Left colon (tissue), 2 donors: ENCODE measurements at regions not wholly inside any gene's neighbourhood (a gene's known extent, or its start where the extent isn't known, plus 50 kb on each side); places are given as distances from the start of the nearest gene placed in this dataset.
"Not testable (repeated sequence)": the region's sequence is repeated elsewhere in the genome, so short reads cannot be mapped to it uniquely, and the experiment has no call there.

Experiments used
- ATAC-seq: fragments of 200-7000 bp; cut with Tn5 transposase; one replicate; pipeline ENCODE4 v1.9.1; 2020; ENCODE audit warnings: mild to moderate bottlenecking, moderate library complexity
- DNase-seq, 2 donors: peaks; one replicate each; pipeline ENCODE4 v3.0.0-alpha.2; 2020
- intact Hi-C, 2 donors: fragments of 100-400 bp; cut with DNase I in 1 of 2; cut with micrococcal nuclease in 1 of 2; formaldehyde crosslinking; loops; one replicate each; pipeline versions ENCODE4 v1.11.2 to v1.14.0; 2022; cut with DNase I, micrococcal nuclease
- donor health status: DM: no; HTN: no; CAD: no.
- donor health status: DM: yes; HTN: yes; CAD: no.

GRCh38 chr16:65356721-65357120, 234.9 kb upstream of the CDH11 start:
- ATAC-seq, DNase-seq, intact Hi-C loops: not testable (repeated sequence)

GRCh38 chr16:65355706-65356105, 233.8 kb upstream of the CDH11 start:
- intact Hi-C loops: no loop called here
- ATAC-seq: no peak
- DNase-seq: no peak

- ATAC-seq (no peak), DNase-seq (no peak)
- intact Hi-C loops: no loop called here
Observed at GRCh38 chr16:65353183-65353582, 231.3 kb upstream of the CDH11 start.

DNA sequence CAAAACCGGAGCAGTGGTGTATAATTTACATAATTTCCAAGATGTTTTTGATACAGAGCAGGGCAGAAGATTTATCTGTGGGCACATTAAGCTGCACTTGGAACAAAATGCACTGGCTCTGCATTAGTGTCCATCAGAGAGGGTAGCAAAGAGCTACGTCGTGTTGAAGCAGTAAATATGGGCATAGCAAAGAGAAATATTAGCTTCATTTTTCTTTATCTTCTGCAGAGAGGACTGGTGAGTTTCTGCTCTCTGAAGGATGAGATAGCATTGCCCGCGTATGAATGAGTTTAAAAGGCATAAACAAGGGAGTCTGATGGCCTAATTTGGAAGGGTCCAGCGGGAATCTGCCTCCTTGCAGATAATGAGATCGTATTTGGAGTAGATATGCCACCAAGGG, 227.8 kb upstream of the CDH11 start:
- intact Hi-C loops: no loop called here
- ATAC-seq (no peak), DNase-seq (no peak)

GRCh38 chr16:65343556-65343955, 221.7 kb upstream of the CDH11 start:
- intact Hi-C loops: no loop called here
- no peak for DNase-seq
- ATAC-seq: no peak

- no peak for ATAC-seq
- intact Hi-C loops: no loop called here
Observed at GRCh38 chr16:65342231-65342866, 220.5 kb upstream of the CDH11 start.

DNA sequence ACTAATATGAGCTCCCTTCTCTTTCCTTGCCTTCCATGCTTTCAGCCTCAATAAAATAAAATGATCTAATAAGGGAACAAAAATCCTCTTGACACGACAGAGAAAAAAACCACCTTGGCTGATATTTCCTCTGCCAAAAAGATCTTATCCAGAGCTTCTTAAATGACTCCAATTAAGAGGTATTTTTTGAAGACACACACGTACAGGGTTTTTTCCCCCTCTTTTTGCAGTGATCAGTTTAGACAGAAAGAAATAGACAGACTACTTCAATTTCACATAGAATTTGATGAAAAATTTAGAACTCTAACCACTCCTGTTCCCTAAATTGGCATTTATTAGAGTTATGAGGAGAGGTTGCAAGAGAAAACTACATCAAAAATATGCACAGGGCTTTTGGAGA, 217.2 kb upstream of the CDH11 start:
- DNase-seq: no peak
- ATAC-seq: no peak
- intact Hi-C loops: no loop called here

More at GRCh38 chr16:65342231-65342866, 220.5 kb upstream of the CDH11 start:
- DNase-seq: no peak

- no peak for ATAC-seq
- intact Hi-C loops: no loop called here
- no peak for DNase-seq
Observed at GRCh38 chr16:65336160-65336559, 214.3 kb upstream of the CDH11 start.

DNA sequence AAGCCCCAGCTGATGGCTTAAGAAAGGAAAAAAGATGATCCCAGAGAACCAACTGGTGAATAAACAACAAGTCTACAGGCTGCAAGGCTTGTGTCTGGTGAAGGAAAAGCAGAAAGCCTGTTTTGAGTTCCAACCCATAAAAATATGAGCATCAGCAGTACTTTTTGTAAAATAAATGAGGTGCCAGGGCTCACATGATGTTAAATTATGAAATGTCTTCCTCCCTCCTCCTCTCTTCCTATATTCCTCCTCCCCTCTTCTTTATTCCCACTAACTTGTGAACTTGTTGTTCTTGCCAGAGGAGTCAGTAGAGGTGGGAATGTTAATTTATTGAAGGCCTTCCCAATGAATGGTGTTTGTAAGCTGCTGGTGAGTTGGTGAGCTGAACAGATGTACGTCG, 212.2 kb upstream of the CDH11 start:
- ATAC-seq: no peak
- intact Hi-C loops: no loop called here
- no peak for DNase-seq

DNA sequence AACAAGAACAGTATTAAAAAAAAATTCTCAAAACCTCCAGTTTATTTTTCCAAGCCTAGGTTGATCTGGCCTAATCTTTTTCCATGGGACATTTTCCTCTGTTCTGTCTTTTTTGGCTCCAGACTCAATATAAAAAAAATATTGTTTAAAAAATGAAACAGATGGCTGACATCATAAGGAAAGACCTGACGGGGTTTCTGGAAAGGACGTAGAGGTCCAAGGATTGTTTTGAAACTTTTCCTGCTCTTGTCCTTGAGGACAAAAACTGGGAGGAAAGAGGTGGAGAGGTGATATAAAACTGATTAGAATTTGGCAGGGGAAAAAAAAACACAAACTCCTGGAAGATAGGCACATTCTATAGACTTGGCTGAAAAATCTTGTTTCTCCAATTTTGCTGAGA, 211.4 kb upstream of the CDH11 start:
- intact Hi-C loops: no loop called here
- DNase-seq (no peak), ATAC-seq (no peak)

DNA sequence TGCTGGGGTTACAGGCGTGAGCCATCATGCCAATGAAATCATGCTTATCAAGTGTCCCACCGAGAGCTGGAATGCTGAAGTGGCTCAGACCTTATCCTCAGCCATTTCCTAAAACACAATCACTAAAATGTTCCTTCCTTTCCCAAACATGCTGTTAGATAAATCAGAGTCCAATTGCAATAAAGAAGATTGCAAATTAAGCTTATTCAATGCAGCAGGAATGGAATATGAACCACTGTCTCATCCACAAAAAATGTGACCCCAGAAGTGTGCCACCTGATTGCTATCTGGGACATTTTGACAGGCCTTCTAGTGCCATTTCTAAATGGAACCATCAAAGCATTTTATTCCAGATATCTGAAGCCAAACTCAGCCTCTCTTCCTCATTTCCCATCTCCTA, 205.5 kb upstream of the CDH11 start:
- intact Hi-C loops: no loop called here
- DNase-seq (no peak), ATAC-seq (no peak)

DNA sequence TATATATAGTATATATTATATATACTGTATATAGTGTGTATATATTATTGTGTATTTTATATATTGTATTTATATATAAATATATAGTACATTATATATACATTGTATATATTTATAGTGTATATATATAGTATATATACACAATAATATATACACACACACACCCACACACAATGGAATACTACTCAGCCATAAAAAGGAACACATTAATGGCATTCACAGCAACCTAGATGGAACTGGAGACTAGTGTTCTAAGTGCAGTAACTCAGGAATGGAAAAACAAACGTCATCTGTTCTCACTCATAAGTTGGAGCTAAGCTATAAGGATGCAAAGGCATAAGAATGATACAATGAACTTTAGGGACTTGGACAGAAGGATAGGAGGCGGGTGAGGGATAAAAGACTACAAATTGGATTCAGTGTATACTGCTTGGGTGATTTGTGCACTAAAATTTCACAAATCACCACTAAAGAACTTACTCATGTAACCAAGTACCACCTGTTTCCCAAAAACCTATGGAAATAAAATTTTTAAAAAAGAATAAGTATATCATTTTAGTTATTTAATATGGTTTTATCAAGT, 201.9 kb upstream of the CDH11 start:
- no peak for DNase-seq
- no peak for ATAC-seq
- intact Hi-C loops: no loop called here

DNA sequence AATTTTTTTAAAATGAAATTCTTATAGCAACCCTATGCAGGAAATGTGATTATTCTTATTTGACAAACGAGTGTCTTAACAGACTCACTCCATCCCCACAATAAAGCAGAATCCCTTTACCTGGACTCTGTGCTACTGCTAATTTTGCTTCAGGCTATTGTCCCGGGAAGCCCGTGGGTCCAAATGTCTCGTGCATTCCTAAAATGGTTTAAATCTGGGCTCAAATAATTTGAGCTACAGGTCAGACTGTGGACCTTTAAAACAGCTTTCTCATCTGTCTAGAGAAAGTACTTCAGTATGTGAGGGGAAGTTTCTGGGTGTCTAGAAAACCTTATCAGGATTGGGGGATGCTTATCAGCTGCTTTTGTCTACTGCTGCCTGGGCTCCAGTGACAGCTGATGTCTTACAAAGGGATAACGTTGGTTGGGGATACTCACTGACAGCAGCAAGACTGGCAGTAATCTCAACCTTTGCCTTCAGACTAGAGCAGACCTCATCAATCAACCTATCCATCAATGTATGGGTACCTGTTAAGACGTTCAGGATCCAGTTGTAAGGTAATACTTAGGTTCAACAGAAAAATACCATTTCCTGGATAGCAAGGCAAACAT, 197.9 kb upstream of the CDH11 start:
- intact Hi-C loops: no loop called here
- DNase-seq (no peak), ATAC-seq (no peak)

- DNase-seq (no peak), ATAC-seq (no peak)
- intact Hi-C loops: no loop called here
Observed at GRCh38 chr16:65318590-65319257, 196.9 kb upstream of the CDH11 start.

DNA sequence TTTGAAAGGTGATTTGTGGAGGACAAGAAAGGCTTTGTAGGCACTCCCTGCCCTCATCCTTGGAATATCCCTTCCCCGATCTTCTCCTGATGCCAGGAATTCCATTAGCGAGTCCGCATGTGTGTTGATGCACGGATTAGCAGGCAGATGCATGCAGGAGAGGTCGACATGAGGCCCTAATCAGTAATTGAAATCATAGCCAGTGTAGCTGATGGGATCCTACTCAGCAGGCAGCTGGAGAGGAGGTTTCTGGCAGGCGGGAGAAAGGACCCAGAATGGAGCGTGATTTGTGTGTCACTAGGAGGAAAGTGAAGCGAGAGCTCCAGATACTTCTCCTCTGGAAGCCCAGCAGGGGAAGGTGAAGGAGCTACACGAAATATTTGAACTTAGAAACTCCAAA, 196.3 kb upstream of the CDH11 start:
- ATAC-seq (no peak), DNase-seq (no peak)
- intact Hi-C loops: no loop called here

DNA sequence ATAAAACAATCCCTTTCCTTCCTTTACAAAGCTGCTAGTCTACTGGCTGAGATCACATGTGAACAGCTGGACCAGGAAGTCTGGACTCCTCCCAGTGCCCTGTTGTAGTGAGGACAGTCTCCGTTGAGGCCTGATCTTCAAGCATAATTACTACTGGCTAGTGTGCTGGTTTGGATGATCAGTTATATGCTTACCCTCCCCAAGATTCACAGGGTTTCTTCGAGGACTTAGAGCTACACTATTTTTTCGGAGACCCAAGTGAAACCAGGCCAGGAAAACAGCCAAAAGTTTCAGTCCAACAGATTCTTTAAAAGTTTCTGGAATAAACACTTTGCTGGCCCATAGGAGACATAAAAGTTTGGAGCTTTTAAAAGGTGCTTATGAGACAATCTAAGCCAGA, 194.9 kb upstream of the CDH11 start:
- DNase-seq (no peak), ATAC-seq (no peak)
- intact Hi-C loops: no loop called here

DNA sequence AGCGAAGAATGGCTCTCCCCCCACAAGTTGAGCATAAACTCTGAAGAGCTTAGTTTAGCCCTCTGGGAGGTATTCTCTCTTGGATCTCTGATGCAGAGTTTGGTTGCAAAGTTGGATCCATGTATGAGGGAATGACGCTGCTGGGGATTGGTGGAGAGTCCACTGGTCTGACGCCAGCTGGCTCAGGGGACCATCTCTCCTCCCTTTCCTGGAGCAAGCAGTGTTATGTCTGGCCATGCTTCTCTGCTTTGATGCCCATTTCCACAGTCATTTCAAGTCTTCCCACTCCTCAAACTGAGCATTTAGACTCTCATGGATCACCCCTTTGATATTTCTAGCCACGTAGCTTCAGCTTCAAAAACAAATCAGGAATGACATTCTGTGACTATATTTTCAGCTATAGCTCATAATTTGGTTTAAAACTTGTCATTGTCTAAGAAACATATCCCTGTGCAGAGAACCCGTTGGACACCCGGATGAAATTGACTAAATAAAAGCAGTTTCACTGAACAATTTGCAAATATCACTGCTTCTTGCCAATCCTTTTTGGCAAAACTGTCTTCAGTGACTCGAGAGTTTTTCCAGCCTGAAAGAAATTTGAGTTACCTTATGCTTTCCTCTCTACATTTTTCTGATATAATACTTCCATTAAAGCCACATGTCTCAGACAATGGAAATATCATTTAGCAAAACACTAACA, 193.4 kb upstream of the CDH11 start:
- DNase-seq (peak in 1 of 2 donors; percentile 12), ATAC-seq (no peak)
- intact Hi-C loops: no loop called here

GRCh38 chr16:65314627-65315008, 192.8 kb upstream of the CDH11 start:
- intact Hi-C loops: no loop called here
- ATAC-seq: no peak
- no peak for DNase-seq

DNA sequence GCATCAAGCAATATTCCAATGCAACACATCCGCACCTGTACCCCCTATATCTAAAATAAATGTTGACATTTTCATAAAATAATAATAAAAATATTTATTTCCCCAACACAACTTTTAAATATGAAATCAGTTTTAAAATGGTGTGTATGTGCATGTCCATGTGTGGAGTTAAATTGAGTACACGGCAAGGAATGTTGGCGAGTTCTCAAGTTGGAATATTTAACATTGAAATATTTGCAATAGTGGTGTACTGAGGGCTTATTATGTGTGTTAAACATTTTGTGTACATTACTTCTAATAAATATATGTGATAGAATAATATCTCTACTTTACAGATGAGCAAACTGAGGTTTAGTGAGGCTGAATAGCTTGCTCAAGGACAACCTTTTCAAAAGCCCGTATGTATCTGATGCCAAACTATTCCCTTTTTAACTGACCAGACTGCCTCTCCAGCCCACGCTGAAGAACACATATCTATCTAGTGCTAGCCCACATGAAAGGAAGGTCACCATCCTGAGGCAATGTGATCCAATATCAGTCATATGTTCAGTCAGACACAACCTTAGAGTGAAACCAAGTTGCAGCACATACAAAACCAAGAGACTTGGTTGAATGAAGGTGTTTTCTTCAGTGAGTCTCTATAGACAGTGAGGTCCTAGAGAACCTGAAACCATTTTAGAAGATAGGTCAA, 192.2 kb upstream of the CDH11 start:
- DNase-seq (no peak), ATAC-seq (no peak)
- intact Hi-C loops: no loop called here
